Ishikawa (cell line): ENCODE measurements at regions not wholly inside any gene's neighbourhood (a gene's known extent, or its start where the extent isn't known, plus 50 kb on each side); places are given as distances from the start of the nearest gene placed in this dataset.

Experiments used
- CEBPB ChIP-seq: IDR thresholded peaks from 2 replicates; pipeline ENCODE4 v1.6.1; 2012
- CREB1 ChIP-seq: IDR thresholded peaks from 2 replicates; pipeline ENCODE4 v1.6.1; 2012; ENCODE audit warnings: low read depth
- EGR1 ChIP-seq: IDR thresholded peaks from 2 replicates; pipeline ENCODE4 v1.6.1; 2012
- EP300 ChIP-seq: IDR thresholded peaks from 2 replicates; pipeline ENCODE4 v1.6.1; 2012; ENCODE audit warnings: borderline replicate concordance
- FOXM1 ChIP-seq: IDR thresholded peaks from 2 replicates; pipeline ENCODE4 v1.6.1; 2012; ENCODE audit warnings: low read depth, borderline replicate concordance
- NFIC ChIP-seq: IDR thresholded peaks from 2 replicates; pipeline ENCODE4 v1.6.1; 2012
- RAD21 ChIP-seq: IDR thresholded peaks from 2 replicates; pipeline ENCODE4 v1.6.1; 2012; ENCODE audit warnings: low read depth
- REST ChIP-seq: IDR thresholded peaks from 2 replicates; pipeline ENCODE4 v1.6.1; 2012; ENCODE audit warnings: low read depth, mild to moderate bottlenecking
- TAF1 ChIP-seq: IDR thresholded peaks from 2 replicates; pipeline ENCODE4 v1.6.1; 2012; ENCODE audit warnings: low read depth, mild to moderate bottlenecking
- TCF12 ChIP-seq: IDR thresholded peaks from 2 replicates; pipeline ENCODE4 v1.6.1; 2012; ENCODE audit warnings: low read depth
- TEAD4 ChIP-seq: IDR thresholded peaks from 2 replicates; pipeline ENCODE4 v1.6.1; 2012
- USF1 ChIP-seq: IDR thresholded peaks from 2 replicates; pipeline ENCODE4 v1.6.1; 2012
- YY1 ChIP-seq: IDR thresholded peaks from 2 replicates; pipeline ENCODE4 v1.6.1; 2012; ENCODE audit warnings: low read depth
- ZBTB7A ChIP-seq: IDR thresholded peaks from 2 replicates; pipeline ENCODE4 v1.6.1; 2012; ENCODE audit warnings: low read depth
- TF ChIP-seq, protein P1 (sequence below): IDR thresholded peaks from 2 replicates; pipeline ENCODE4 v1.6.1; 2012

DNA sequence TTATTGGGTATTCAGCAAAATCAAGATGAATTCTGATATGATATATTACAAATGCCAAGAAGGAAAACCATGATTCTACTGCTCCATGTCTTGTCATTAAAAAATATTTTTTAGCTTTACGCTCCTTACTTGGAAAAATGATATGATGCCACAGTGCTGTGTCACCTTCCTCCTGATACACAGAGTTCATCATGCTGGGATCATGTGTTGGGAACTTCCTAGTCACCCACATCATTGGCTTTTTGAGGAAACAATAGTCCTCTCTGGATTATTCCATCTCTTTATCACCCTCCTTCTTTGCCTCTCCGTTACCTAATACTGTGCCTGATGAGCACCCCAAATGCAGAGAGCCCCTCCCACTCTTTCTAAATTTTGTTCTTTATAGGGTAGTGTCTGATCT lies 94.3 kb upstream of the PFN2 start:
- TF ChIP-seq REST, result no peak

- no peak for TF ChIP-seq TEAD4
- no peak for TF ChIP-seq RAD21
- TF ChIP-seq REST, result no peak
- TF ChIP-seq YY1, result no peak
- TF ChIP-seq NFIC, result no peak
- TF ChIP-seq TCF12, result no peak
- no peak for TF ChIP-seq EGR1
- no peak for TF ChIP-seq USF1
- TF ChIP-seq CEBPB, result no peak
Observed at GRCh38 chr3:150063237-150063636, 92.5 kb upstream of the PFN2 start.

DNA sequence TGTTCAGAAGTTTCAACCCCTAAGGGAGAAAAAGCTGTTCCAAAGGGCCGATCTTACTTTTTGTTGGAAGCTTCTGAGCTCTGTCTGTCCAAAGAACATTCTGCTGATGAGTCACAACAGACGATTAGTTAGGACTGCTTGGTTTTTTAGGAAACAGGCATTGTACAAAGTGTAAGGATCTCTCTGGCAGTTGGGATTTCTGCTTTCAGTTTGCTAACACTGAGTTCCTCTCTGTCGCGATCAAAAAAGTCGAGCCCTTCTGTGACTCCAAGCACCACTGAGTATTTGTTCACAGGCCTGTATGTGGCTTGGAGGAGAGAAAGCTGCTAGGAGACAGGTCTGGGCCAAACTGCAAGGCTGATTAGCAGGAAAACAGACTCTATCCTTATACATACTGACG lies 91.8 kb upstream of the PFN2 start:
- TF ChIP-seq TCF12 (no peak), CEBPB (no peak), ZBTB7A (no peak), REST (no peak), TAF1 (no peak), TEAD4 (no peak), YY1 (no peak), CREB1 (no peak), USF1 (no peak), EGR1 (no peak), FOXM1 (no peak), NFIC (no peak), EP300 (no peak), RAD21 (no peak)
- TF ChIP-seq, protein P1, sequence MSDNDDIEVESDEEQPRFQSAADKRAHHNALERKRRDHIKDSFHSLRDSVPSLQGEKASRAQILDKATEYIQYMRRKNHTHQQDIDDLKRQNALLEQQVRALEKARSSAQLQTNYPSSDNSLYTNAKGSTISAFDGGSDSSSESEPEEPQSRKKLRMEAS, result no peak

DNA sequence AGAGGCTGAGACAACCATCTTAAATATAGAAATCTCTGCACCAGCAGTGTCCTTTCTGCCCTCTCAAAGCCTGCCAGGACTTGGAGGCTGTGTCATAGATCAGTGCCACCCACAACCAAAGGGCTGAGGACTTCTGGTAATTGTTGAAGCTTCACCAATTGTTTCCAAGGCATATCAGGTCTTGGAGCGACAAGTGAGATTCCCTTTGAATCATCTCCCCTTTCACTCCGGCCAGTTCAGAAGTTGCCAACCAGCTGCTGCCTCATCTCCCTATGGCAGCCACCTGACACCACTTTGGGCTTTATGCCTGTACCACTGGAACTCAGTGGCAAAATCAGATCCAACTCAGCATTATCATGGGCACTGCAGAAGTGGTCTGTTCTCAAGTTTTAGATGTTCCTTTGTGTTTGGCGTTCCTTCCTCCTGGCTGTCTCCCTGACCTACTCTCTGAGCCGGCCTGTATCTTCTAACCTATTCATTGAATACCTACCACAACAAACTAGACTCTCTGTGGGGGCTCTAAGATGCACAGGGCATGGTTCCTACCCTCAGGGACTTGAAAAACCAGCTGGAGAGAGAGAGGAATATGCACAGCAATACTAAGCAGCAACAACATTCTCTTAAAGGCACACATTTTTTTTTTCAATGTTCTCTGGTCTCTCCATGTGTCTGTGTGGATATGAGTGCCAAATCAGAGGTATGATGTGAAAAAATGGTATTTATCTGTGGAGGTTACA lies 90.8 kb upstream of the PFN2 start:
- no peak for TF ChIP-seq NFIC

DNA sequence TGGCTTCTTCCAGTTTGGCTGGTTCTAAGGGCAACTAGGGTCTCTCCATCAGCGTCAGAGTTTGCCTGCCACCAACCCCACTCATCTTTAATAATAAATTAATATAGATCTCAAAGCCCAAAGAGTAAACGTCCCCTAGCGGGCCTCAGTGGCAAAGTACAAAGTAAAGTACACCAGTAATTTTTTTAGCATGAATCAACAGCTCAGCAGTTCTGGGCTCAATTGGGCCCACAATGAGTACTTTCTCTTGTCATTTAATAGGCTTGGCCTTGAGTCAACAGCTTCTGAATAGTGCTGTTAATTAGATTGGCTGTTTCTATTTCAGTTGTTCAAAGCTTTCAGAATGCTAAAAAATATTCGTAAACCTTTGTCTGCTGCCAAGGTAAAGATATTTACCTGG lies 89.0 kb upstream of the PFN2 start:
- no peak for TF ChIP-seq EGR1

- no peak for TF ChIP-seq NFIC
- no peak for TF ChIP-seq TCF12
- TF ChIP-seq CREB1, result no peak
- TF ChIP-seq TEAD4, result no peak
- no peak for TF ChIP-seq USF1
- TF ChIP-seq, protein P1, result no peak
- TF ChIP-seq EP300, result no peak
- TF ChIP-seq TAF1, result no peak
- TF ChIP-seq REST, result no peak
- no peak for TF ChIP-seq EGR1
- TF ChIP-seq RAD21, result no peak
- TF ChIP-seq YY1, result no peak
- no peak for TF ChIP-seq CEBPB
- TF ChIP-seq FOXM1, result no peak
- no peak for TF ChIP-seq ZBTB7A
Observed at GRCh38 chr3:150059241-150059640, 88.5 kb upstream of the PFN2 start.
